B cell (primary cell): ENCODE measurements at regions not wholly inside any gene's neighbourhood (a gene's known extent, or its start where the extent isn't known, plus 50 kb on each side); places are given as distances from the start of the nearest gene placed in this dataset.

ENCODE experiments used
- ATAC-seq: fragments of 200-7000 bp; cut with Tn5 transposase; one replicate; pipeline ENCODE4 v1.10.0; 2021; ENCODE audit warnings: low read depth, mild to moderate bottlenecking, moderate number of reproducible peaks, moderate library complexity
- CTCF ChIA-PET: fragments of 350-600 bp; sonication (Branson Sonifier 250); formaldehyde crosslinking; loops from one replicate; lab custom pipeline; 2021; ENCODE audit warnings: antibody characterized with exemption, inconsistent platforms; lab: Charles Lee
- POLR2A ChIA-PET: fragments of 350-600 bp; sonication (Branson Sonifier 250); formaldehyde crosslinking; loops from one replicate; lab custom pipeline; 2021; ENCODE audit warnings: antibody characterized with exemption; lab: Charles Lee
- DNase-seq: peaks from one replicate; pipeline ENCODE4 v3.0.0; 2013
- H2AFZ ChIP-seq: 2 replicates; pipeline ENCODE4 v1.6.1; 2012; ENCODE audit warnings: mild to moderate bottlenecking, low read depth, low read length; ENCODE audit not compliant: insufficient read depth, poor library complexity, severe bottlenecking
- H3K27ac ChIP-seq, 2 donors: 1 replicate in 1 of 2; 2 replicates in 1 of 2; pipeline ENCODE4 v1.5.1; 2012 to 2013; ENCODE audit warnings: low read length in 2 of 2, mild to moderate bottlenecking in 2 of 2, moderate library complexity in 1 of 2
- H3K27me3 ChIP-seq, 4 experiments: fragments of 200-600 bp in 1 of 4; sonication (generic) in 1 of 4; replicated peaks in 1 of 4; 1 replicate in 2 of 4; 2 replicates in 2 of 4; pipeline versions ENCODE4 v1.6.1 to v1.7.0; 2013 to 2016; ENCODE audit warnings: low read length in 3 of 4, mild to moderate bottlenecking in 2 of 4, mixed read lengths in 1 of 4, moderate library complexity in 1 of 4; ENCODE audit not compliant: insufficient read depth in 4 of 4, control insufficient read depth in 3 of 4; ENCODE audit errors: control extremely low read depth in 1 of 4
- H3K36me3 ChIP-seq, 2 experiments: replicated peaks in 1 of 2; 1 replicate in 1 of 2; 2 replicates in 1 of 2; pipeline versions ENCODE4 v1.6.1 to v1.7.1; 2013; ENCODE audit warnings: low read length in 1 of 2; ENCODE audit not compliant: insufficient read depth in 2 of 2, control insufficient read depth in 1 of 2; ENCODE audit errors: control extremely low read depth in 1 of 2, extremely low read depth in 1 of 2
- H3K4me1 ChIP-seq, 2 donors: fragments of 200-600 bp in 1 of 2; sonication (generic) in 1 of 2; 1 replicate in 1 of 2; 2 replicates in 1 of 2; pipeline versions ENCODE4 v1.5.1 to v1.6.1; 2013 to 2017; ENCODE audit warnings: low read length in 2 of 2; ENCODE audit not compliant: control insufficient read depth in 2 of 2, insufficient read depth in 2 of 2
- H3K4me2 ChIP-seq: replicated peaks from 2 replicates; pipeline ENCODE3; 2012; ENCODE audit warnings: mild to moderate bottlenecking, low read depth, low read length; ENCODE audit not compliant: poor library complexity, severe bottlenecking
- H3K4me3 ChIP-seq, 5 experiments: fragments of 200-600 bp in 1 of 5; sonication (generic) in 1 of 5; 1 replicate in 3 of 5; 2 replicates in 2 of 5; pipeline versions ENCODE4 v1.5.1 to v1.7.0; 2011 to 2016; ENCODE audit warnings: low read length in 4 of 5, mild to moderate bottlenecking in 4 of 5, low read depth in 2 of 5, control low read depth in 1 of 5, moderate library complexity in 1 of 5; ENCODE audit not compliant: insufficient read depth in 1 of 5; ENCODE audit errors: control extremely low read depth in 1 of 5, extremely low read depth in 1 of 5
- H3K79me2 ChIP-seq: fragments of 200-600 bp; sonication (generic); one replicate; pipeline ENCODE4 v1.6.0; 2016; ENCODE audit warnings: low read length; ENCODE audit not compliant: control insufficient read depth, insufficient read depth
- H3K9ac ChIP-seq: fragments of 200-600 bp; sonication (generic); 2 replicates; pipeline ENCODE4 v1.6.1; 2017; ENCODE audit warnings: mild to moderate bottlenecking, low read length, moderate library complexity
- H3K9me3 ChIP-seq, 3 donors: one replicate each; pipeline versions ENCODE4 v1.6.1 to v1.7.1; 2013; ENCODE audit warnings: low read length in 2 of 3; ENCODE audit not compliant: control insufficient read depth in 2 of 3, insufficient read depth in 1 of 3; ENCODE audit errors: control extremely low read depth in 1 of 3
- H4K20me1 ChIP-seq: 2 replicates; pipeline ENCODE4 v1.6.0; 2012; ENCODE audit warnings: mild to moderate bottlenecking, low read length; ENCODE audit not compliant: insufficient read depth, control insufficient read depth, poor library complexity, severe bottlenecking
- H3K27ac Mint-ChIP-seq: one replicate; pipeline ENCODE4 v1.8.0; 2021; ENCODE audit warnings: mixed read lengths
- H3K27me3 Mint-ChIP-seq: one replicate; pipeline ENCODE4 v1.8.0; 2021; ENCODE audit warnings: mixed read lengths
- H3K4me1 Mint-ChIP-seq: one replicate; pipeline ENCODE4 v1.8.0; 2021; ENCODE audit warnings: mixed read lengths
- H3K4me3 Mint-ChIP-seq: one replicate; pipeline ENCODE4 v1.8.0; 2021; ENCODE audit warnings: mixed read lengths
- H3K9me3 Mint-ChIP-seq: one replicate; pipeline ENCODE4 v1.8.0; 2022; ENCODE audit warnings: mixed read lengths; ENCODE audit not compliant: insufficient read depth
- EZH2 ChIP-seq: IDR thresholded peaks from 2 replicates; pipeline ENCODE4 v1.6.1; 2012; ENCODE audit warnings: borderline replicate concordance, low read depth, mild to moderate bottlenecking, moderate library complexity, low read length; ENCODE audit not compliant: insufficient read depth, poor library complexity, severe bottlenecking
- WGBS: methylation state at CpG from one replicate; pipeline ENCODE4 v1.1.5; 2013; ENCODE audit warnings: missing lambda C conversion rate; ENCODE audit not compliant: insufficient coverage; 5-methylcytosine and 5-hydroxymethylcytosine counted together
- intact Hi-C: fragments of 100-400 bp; cut with micrococcal nuclease; formaldehyde crosslinking; loops from one replicate; pipeline ENCODE4 v1.10.0; 2022
- TF ChIP-seq, protein P1 (sequence below): fragments of 200-600 bp; IDR thresholded peaks from one replicate; pipeline ENCODE4 v1.8.0; 2022; ENCODE audit warnings: antibody characterized with exemption, mild to moderate bottlenecking

DNA sequence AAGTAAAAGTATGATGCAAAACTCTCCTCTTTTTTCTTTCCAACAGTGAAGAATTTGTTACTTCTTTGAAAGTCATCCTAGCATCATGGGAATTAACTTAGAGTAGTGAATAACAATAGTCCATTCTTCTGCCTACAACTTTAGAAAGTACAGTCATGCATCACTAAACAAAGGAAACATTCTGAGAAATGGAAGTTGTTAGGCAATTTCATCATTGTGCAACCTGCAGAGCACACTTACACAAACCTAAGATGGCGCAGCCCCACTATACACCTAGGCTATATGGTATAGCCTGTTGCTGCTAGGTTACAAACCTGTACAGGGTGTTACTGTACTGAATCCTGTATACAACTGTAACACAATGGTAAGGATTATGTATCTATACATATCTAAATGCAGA is 1209.3 kb upstream of the C9orf72 start:
- Mint-ChIP-seq H3K27me3 (no peaks in the 10 kb centered on the region), H3K27ac (no peak overlapping the region), H3K4me3 (no peak overlapping the region), H3K9me3 (no peaks in the 10 kb centered on the region), H3K4me1 (no peaks in the 10 kb centered on the region)
- no peak overlapping the region for H2AFZ ChIP-seq
- no peaks in the 10 kb centered on the region for H4K20me1 ChIP-seq
- no peaks in the 10 kb centered on the region for H3K36me3 ChIP-seq
- H3K4me2 ChIP-seq, result no peak overlapping the region
- intact Hi-C loops, result loop anchor here (10.0 kb wide), 1 partner anchor 58 kb away; no protein-coding TSS in a partner anchor
- H3K27me3 ChIP-seq, result no peaks in the 10 kb centered on the region
- no peak for DNase-seq
- H3K9ac ChIP-seq, result no peak overlapping the region
- no peaks in the 10 kb centered on the region for H3K9me3 ChIP-seq
- no peaks in the 10 kb centered on the region for H3K4me1 ChIP-seq
- no peaks in the 10 kb centered on the region for H3K79me2 ChIP-seq
- no CpG with 5 or more reads among the region's 1 CpG for WGBS
- CTCF ChIA-PET, result no interaction called here
- no peak overlapping the region for H3K4me3 ChIP-seq
- ATAC-seq, result no peak
- POLR2A ChIA-PET, result no interaction called here
- TF ChIP-seq EZH2, result no peak
- TF ChIP-seq, protein P1, sequence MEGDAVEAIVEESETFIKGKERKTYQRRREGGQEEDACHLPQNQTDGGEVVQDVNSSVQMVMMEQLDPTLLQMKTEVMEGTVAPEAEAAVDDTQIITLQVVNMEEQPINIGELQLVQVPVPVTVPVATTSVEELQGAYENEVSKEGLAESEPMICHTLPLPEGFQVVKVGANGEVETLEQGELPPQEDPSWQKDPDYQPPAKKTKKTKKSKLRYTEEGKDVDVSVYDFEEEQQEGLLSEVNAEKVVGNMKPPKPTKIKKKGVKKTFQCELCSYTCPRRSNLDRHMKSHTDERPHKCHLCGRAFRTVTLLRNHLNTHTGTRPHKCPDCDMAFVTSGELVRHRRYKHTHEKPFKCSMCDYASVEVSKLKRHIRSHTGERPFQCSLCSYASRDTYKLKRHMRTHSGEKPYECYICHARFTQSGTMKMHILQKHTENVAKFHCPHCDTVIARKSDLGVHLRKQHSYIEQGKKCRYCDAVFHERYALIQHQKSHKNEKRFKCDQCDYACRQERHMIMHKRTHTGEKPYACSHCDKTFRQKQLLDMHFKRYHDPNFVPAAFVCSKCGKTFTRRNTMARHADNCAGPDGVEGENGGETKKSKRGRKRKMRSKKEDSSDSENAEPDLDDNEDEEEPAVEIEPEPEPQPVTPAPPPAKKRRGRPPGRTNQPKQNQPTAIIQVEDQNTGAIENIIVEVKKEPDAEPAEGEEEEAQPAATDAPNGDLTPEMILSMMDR, result no peak
- H3K27ac ChIP-seq, result no peak overlapping the region

DNA sequence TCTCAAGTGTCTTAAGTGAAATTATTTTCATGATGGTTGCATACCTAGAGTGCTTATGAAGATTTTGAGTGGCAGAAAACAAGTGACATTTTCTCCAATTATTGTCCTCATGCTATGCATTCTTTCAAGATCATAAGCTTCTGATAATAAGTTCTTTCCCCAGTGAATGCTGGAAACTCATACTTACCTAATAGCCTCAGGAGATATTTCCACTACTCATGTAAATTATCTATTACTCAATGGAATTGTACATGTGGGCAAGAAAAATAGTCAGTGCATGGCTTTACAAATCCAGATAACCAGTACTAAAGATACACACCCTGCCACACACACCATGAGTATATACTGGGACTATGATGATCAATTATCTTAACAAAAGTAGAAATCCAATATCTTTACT is 1219.4 kb upstream of the C9orf72 start:
- no peaks in the 10 kb centered on the region for H3K36me3 ChIP-seq
- no peak overlapping the region for H3K27ac ChIP-seq
- ChIA-PET POLR2A (no interaction called here), CTCF (no interaction called here)
- H3K4me2 ChIP-seq, result no peak overlapping the region
- Mint-ChIP-seq H3K4me1 (no peaks in the 10 kb centered on the region), H3K27me3 (no peaks in the 10 kb centered on the region), H3K4me3 (no peak overlapping the region), H3K27ac (no peak overlapping the region), H3K9me3 (no peaks in the 10 kb centered on the region)
- TF ChIP-seq EZH2, result no peak
- TF ChIP-seq, protein P1, result no peak
- no peaks in the 10 kb centered on the region for H3K4me1 ChIP-seq
- no peaks in the 10 kb centered on the region for H3K79me2 ChIP-seq
- H3K9ac ChIP-seq, result no peak overlapping the region
- H3K9me3 ChIP-seq, result no peaks in the 10 kb centered on the region
- intact Hi-C loops, result loop anchor here (10.0 kb wide), 1 partner anchor 48 kb away; no protein-coding TSS in a partner anchor
- H2AFZ ChIP-seq, result no peak overlapping the region
- ATAC-seq (no peak), DNase-seq (no peak)
- H4K20me1 ChIP-seq, result no peaks in the 10 kb centered on the region
- H3K4me3 ChIP-seq, result no peak overlapping the region
- no peaks in the 10 kb centered on the region for H3K27me3 ChIP-seq
